MM.1S (cell line): ENCODE measurements at regions not wholly inside any gene's neighbourhood (a gene's known extent, or its start where the extent isn't known, plus 50 kb on each side); places are given as distances from the start of the nearest gene placed in this dataset.

Experiments
- DNase-seq: peaks from one replicate; pipeline ENCODE4 v3.0.0-alpha.2; 2015
- H2AFZ ChIP-seq: fragments of 300-600 bp; sonication (generic); 2 replicates; pipeline ENCODE4 v1.6.0; 2016; ENCODE audit warnings: antibody characterized with exemption, low read length
- H3F3A ChIP-seq: fragments of 300-600 bp; sonication (generic); 2 replicates; pipeline ENCODE4 v1.6.1; 2016; ENCODE audit warnings: mild to moderate bottlenecking, antibody characterized with exemption, low read length, moderate library complexity, mixed read lengths; ENCODE audit not compliant: insufficient read depth
- H3K27ac ChIP-seq: fragments of 300-600 bp; sonication (generic); 2 replicates; pipeline ENCODE4 v1.5.1; 2016; ENCODE audit warnings: mild to moderate bottlenecking, low read length
- H3K27me3 ChIP-seq: fragments of 300-600 bp; sonication (generic); replicated peaks from 2 replicates; pipeline ENCODE4 v1.6.0; 2016; ENCODE audit warnings: low read length; ENCODE audit not compliant: insufficient read depth
- H3K36me3 ChIP-seq: fragments of 300-600 bp; sonication (generic); replicated peaks from 2 replicates; pipeline ENCODE4 v1.6.1; 2016; ENCODE audit warnings: mild to moderate bottlenecking, low read length, mixed read lengths; ENCODE audit not compliant: insufficient read depth
- H3K4me1 ChIP-seq: fragments of 300-600 bp; sonication (generic); 2 replicates; pipeline ENCODE4 v1.6.1; 2016; ENCODE audit warnings: low read length, mixed read lengths
- H3K4me2 ChIP-seq: fragments of 300-600 bp; sonication (generic); 2 replicates; pipeline ENCODE4 v1.6.0; 2016; ENCODE audit warnings: low read depth, low read length
- H3K4me3 ChIP-seq: fragments of 300-600 bp; sonication (generic); 2 replicates; pipeline ENCODE4 v1.5.1; 2016; ENCODE audit warnings: low read length, mixed read lengths
- H3K79me2 ChIP-seq: fragments of 300-600 bp; sonication (generic); 2 replicates; pipeline ENCODE4 v1.6.1; 2016; ENCODE audit warnings: mixed run types, low read length, mixed read lengths
- H3K9ac ChIP-seq: fragments of 300-600 bp; sonication (generic); 2 replicates; pipeline ENCODE4 v1.6.1; 2016; ENCODE audit warnings: low read length, mixed read lengths
- H3K9me2 ChIP-seq: fragments of 300-600 bp; sonication (generic); replicated peaks from 2 replicates; pipeline ENCODE4 v1.6.1; 2016; ENCODE audit warnings: mild to moderate bottlenecking, low read length, mixed read lengths; ENCODE audit not compliant: insufficient read depth
- H3K9me3 ChIP-seq: fragments of 300-600 bp; sonication (generic); replicated peaks from 2 replicates; pipeline ENCODE4 v1.6.1; 2016; ENCODE audit warnings: mild to moderate bottlenecking, low read length, mixed read lengths; ENCODE audit not compliant: insufficient read depth
- H4K20me1 ChIP-seq: fragments of 300-600 bp; sonication (generic); 2 replicates; pipeline ENCODE4 v1.6.1; 2016; ENCODE audit warnings: mild to moderate bottlenecking, low read length, moderate library complexity, mixed read lengths; ENCODE audit not compliant: insufficient read depth
- EZH2 ChIP-seq: fragments of 300-600 bp; sonication (generic); optimal IDR thresholded peaks from 2 replicates; pipeline ENCODE3; 2017; ENCODE audit warnings: low read depth, mild to moderate bottlenecking, antibody characterized with exemption, low read length, mixed read lengths
- EZH2phosphoT487 ChIP-seq: fragments of 300-600 bp; sonication (generic); IDR thresholded peaks from 2 replicates; pipeline ENCODE4 v1.6.1; 2018; ENCODE audit warnings: antibody characterized with exemption, low read length
- TF ChIP-seq, protein P1 (sequence below): fragments of 300-600 bp; sonication (generic); IDR thresholded peaks from 2 replicates; pipeline ENCODE4 v1.5.1; 2016; ENCODE audit warnings: antibody characterized with exemption, low read length, mixed read lengths

- no peaks in the 10 kb centered on the region for H3K4me1 ChIP-seq
- no peak overlapping the region for H3K4me2 ChIP-seq
- no peaks in the 10 kb centered on the region for H3K36me3 ChIP-seq
- no peak overlapping the region for H3K27ac ChIP-seq
- H3K9me3 ChIP-seq: no peaks in the 10 kb centered on the region
- no peak for DNase-seq
- no peak overlapping the region for H2AFZ ChIP-seq
- H3K27me3 ChIP-seq: no peaks in the 10 kb centered on the region
- TF ChIP-seq EZH2: no peak
- TF ChIP-seq, protein P1, sequence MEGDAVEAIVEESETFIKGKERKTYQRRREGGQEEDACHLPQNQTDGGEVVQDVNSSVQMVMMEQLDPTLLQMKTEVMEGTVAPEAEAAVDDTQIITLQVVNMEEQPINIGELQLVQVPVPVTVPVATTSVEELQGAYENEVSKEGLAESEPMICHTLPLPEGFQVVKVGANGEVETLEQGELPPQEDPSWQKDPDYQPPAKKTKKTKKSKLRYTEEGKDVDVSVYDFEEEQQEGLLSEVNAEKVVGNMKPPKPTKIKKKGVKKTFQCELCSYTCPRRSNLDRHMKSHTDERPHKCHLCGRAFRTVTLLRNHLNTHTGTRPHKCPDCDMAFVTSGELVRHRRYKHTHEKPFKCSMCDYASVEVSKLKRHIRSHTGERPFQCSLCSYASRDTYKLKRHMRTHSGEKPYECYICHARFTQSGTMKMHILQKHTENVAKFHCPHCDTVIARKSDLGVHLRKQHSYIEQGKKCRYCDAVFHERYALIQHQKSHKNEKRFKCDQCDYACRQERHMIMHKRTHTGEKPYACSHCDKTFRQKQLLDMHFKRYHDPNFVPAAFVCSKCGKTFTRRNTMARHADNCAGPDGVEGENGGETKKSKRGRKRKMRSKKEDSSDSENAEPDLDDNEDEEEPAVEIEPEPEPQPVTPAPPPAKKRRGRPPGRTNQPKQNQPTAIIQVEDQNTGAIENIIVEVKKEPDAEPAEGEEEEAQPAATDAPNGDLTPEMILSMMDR: no peak
- TF ChIP-seq EZH2phosphoT487: no peak
- H3K9me2 ChIP-seq: no peaks in the 10 kb centered on the region
- H3K79me2 ChIP-seq: no peaks in the 10 kb centered on the region
- no peak overlapping the region for H3K4me3 ChIP-seq
- H4K20me1 ChIP-seq: no peaks in the 10 kb centered on the region
- no peak overlapping the region for H3K9ac ChIP-seq
- no peaks in the 10 kb centered on the region for H3F3A ChIP-seq
Observed at GRCh38 chr13:105982219-105982930, 553.1 kb downstream of the EFNB2 start.

DNA sequence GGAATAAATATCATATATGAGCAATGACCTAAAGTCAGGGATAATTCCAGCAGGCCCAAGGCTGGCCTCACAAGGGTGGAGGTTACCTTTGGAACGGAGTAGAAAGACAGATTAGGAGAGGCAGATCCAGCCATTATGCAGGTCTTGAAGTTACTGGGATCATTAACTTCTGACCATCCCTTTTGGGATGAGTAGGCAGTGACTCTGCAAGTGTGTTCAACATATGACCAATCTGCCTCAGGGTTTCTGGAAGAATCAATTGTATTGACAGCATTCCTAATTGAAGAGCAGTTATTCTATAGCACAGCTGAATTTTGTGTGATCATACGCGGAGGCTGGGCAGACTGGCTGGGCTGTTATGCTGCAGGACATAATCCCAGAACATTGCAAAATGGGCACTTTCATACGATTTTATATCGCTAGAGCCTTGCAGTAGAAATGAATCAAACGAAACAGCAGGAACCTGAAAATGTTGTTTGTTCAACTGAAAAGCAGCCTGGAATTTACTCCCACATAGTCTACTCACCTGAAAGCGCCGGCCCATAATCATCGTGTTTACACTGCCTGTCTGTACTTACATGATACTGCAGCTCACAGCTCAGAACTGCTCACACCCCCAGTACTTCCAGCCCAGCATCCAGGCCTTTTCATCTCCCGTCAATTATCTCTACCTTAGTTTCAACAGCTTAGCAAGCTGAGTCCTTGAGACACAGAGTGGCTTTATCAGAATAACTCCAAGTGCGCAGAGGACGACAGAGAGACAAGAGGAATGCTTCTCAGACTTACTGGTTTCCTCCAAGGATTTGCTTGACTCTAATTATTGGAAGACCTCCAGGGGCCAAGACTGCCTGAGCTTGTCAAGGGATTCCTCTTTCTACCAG is 556.1 kb downstream of the EFNB2 start:
- Histone ChIP-seq H3K9me3 (no peaks in the 10 kb centered on the region), H3K9ac (no peak overlapping the region), H3K9me2 (no peaks in the 10 kb centered on the region), H2AFZ (no peak overlapping the region), H3K4me3 (no peak overlapping the region), H3K36me3 (no peaks in the 10 kb centered on the region), H4K20me1 (no peaks in the 10 kb centered on the region), H3K79me2 (no peaks in the 10 kb centered on the region), H3K27me3 (no peaks in the 10 kb centered on the region), H3K4me1 (no peaks in the 10 kb centered on the region), H3F3A (no peaks in the 10 kb centered on the region), H3K4me2 (no peak overlapping the region), H3K27ac (no peak overlapping the region)
- DNase-seq: no peak
- TF ChIP-seq EZH2phosphoT487 (no peak), EZH2 (no peak)
- TF ChIP-seq, protein P1: no peak

DNA sequence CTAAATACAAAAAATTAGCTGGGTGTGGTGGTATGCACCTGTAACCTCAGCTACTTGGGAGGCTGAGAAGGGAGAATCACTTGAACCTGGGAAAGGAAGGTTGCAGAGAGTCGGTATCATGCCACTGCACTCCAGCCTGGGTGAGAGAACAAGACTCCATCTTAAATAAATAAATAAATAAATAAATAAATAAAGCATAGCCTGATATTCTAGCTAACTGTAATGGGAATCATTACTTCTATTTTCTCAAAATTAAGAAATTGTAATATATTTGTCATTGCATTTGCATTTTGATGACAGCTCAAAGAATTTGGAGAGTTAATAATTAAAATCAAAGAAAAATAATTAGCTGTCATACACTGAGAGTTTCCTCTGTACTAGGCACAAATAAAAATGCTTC is 561.1 kb downstream of the EFNB2 start:
- no peak overlapping the region for H3K4me3 ChIP-seq
- H3K4me1 ChIP-seq: no peaks in the 10 kb centered on the region
- H3K4me2 ChIP-seq: no peak overlapping the region
- H3F3A ChIP-seq: no peaks in the 10 kb centered on the region
- H3K9me3 ChIP-seq: no peaks in the 10 kb centered on the region
- no peaks in the 10 kb centered on the region for H3K27me3 ChIP-seq
- H3K9me2 ChIP-seq: no peaks in the 10 kb centered on the region
- no peak overlapping the region for H3K9ac ChIP-seq
- no peaks in the 10 kb centered on the region for H4K20me1 ChIP-seq
- no peak for DNase-seq
- H2AFZ ChIP-seq: no peak overlapping the region
- H3K79me2 ChIP-seq: no peaks in the 10 kb centered on the region
- H3K27ac ChIP-seq: no peak overlapping the region
- TF ChIP-seq EZH2 (no peak), EZH2phosphoT487 (no peak)
- TF ChIP-seq, protein P1: no peak
- no peaks in the 10 kb centered on the region for H3K36me3 ChIP-seq
